HepG2 (cell line): ENCODE measurements at regions not wholly inside any gene's neighbourhood (a gene's known extent, or its start where the extent isn't known, plus 50 kb on each side); places are given as distances from the start of the nearest gene placed in this dataset.

ENCODE experiments used
- ATAC-seq: fragments of 200-7000 bp; cut with Tn5 transposase; 3 replicates; pipeline ENCODE4 v1.9.1; 2020; ENCODE audit warnings: mild to moderate bottlenecking, moderate library complexity
- BruUV-seq: library from RNA; stranded (reverse); fragments of 400-500 nt; replicated peaks from 2 replicates; lab custom pipeline; 2021; lab: Mats Ljungman, UMichigan
- CTCF ChIA-PET: fragments of 300-600 bp; formaldehyde crosslinking; extraction: SDS; loops from one replicate; lab custom pipeline; 2021; ENCODE audit warnings: low total read pairs, inconsistent platforms, low intra/inter-chr PET ratio; lab: Yijun Ruan, JAX
- POLR2A ChIA-PET: fragments of 350-600 bp; sonication (Branson Sonifier 250); formaldehyde crosslinking; loops from one replicate; lab custom pipeline; 2020; ENCODE audit warnings: antibody characterized with exemption, inconsistent platforms; lab: Yijun Ruan, JAX
- DNase-seq: peaks from one replicate; pipeline ENCODE4 v3.0.0-alpha.2; 2015; ENCODE audit warnings: low spot score
- FAIRE-seq: peaks from 3 replicates; lab custom pipeline; 2011; peaks lifted over from hg19 to GRCh38; lab: Jason Lieb, UNC
- H2AFZ ChIP-seq: one replicate; pipeline ENCODE4 v1.6.1; 2011; ENCODE audit warnings: low read length, inconsistent platforms
- H3K27ac ChIP-seq: fragments of 300-600 bp; 3 replicates; pipeline ENCODE4 v1.8.0; 2011; ENCODE audit warnings: mixed run types, mild to moderate bottlenecking, mixed read lengths, low read length, inconsistent platforms; ENCODE audit not compliant: insufficient read depth; ENCODE audit errors: extremely low read length
- H3K27me3 ChIP-seq, 2 experiments: fragments of 200-600 bp in 1 of 2; 2 replicates in 1 of 2; 3 replicates in 1 of 2; pipeline versions ENCODE4 v1.6.0 to v1.8.0; 2011; ENCODE audit warnings: low read length in 2 of 2, mild to moderate bottlenecking in 2 of 2, moderate library complexity in 2 of 2, inconsistent platforms in 1 of 2; ENCODE audit not compliant: insufficient read depth in 2 of 2, control insufficient read depth in 1 of 2
- H3K36me3 ChIP-seq, 2 experiments: fragments of 200-600 bp in 1 of 2; replicated peaks in 1 of 2; 2 replicates in 1 of 2; 3 replicates in 1 of 2; pipeline versions ENCODE4 v1.5.1 to v1.8.0; 2011; ENCODE audit warnings: low read length in 2 of 2, inconsistent platforms in 1 of 2; ENCODE audit not compliant: insufficient read depth in 2 of 2, control insufficient read depth in 1 of 2
- H3K4me1 ChIP-seq: 2 replicates; pipeline ENCODE4 v1.5.1; 2012; ENCODE audit warnings: low read length, inconsistent platforms; ENCODE audit not compliant: insufficient read depth
- H3K4me2 ChIP-seq: 2 replicates; pipeline ENCODE4 v1.6.0; 2011; ENCODE audit warnings: low read depth, low read length, inconsistent platforms
- H3K4me3 ChIP-seq, 3 experiments: fragments of 200-600 bp in 1 of 3; sonication (generic), shearing (Covaris generic) in 1 of 3; replicated peaks in 1 of 3; 2 replicates each; pipeline ENCODE4 v1.5.1; 2011 to 2016; ENCODE audit warnings: low read length in 3 of 3, inconsistent platforms in 2 of 3, low read depth in 2 of 3, mild to moderate bottlenecking in 2 of 3, control low read depth in 1 of 3, mixed read lengths in 1 of 3; ENCODE audit not compliant: insufficient read depth in 1 of 3
- H3K79me2 ChIP-seq: one replicate; pipeline ENCODE4 v1.6.1; 2011; ENCODE audit warnings: low read length, inconsistent platforms; ENCODE audit not compliant: insufficient read depth
- H3K9ac ChIP-seq: 2 replicates; pipeline ENCODE4 v1.6.0; 2011; ENCODE audit warnings: mild to moderate bottlenecking, low read depth, low read length, inconsistent platforms; ENCODE audit not compliant: insufficient read depth
- H3K9me3 ChIP-seq: 2 replicates; pipeline ENCODE4 v1.5.1; 2012; ENCODE audit warnings: mild to moderate bottlenecking, low read length
- H4K20me1 ChIP-seq: 2 replicates; pipeline ENCODE4 v1.6.0; 2011; ENCODE audit warnings: inconsistent platforms, mild to moderate bottlenecking, low read length, moderate library complexity; ENCODE audit not compliant: insufficient read depth
- CEBPZ ChIP-seq: IDR thresholded peaks from 2 replicates; pipeline ENCODE4 v1.6.1; 2012; ENCODE audit warnings: low read length, improper control_type of control experiment
- E2F5 ChIP-seq: sonication (generic); formaldehyde crosslinking; conservative IDR thresholded peaks from 2 replicates; pipeline ENCODE4 v1.4.0; 2020; ENCODE audit warnings: missing genetic modification reagents
- KIAA2018 ChIP-seq: sonication (generic); formaldehyde crosslinking; IDR thresholded peaks from 2 replicates; pipeline ENCODE4 v1.5.0; 2020; ENCODE audit warnings: mild to moderate bottlenecking, missing genetic modification reagents, borderline replicate concordance
- MAX ChIP-seq: IDR thresholded peaks from 2 replicates; pipeline ENCODE4 v1.6.1; 2012; ENCODE audit warnings: inconsistent platforms
- NR2F1 ChIP-seq, 2 experiments: fragments of 450-650 bp in 1 of 2; formaldehyde crosslinking in 1 of 2; IDR thresholded peaks; 2 replicates each; pipeline versions ENCODE4 v1.5.0 to v1.6.1; 2016 to 2020; ENCODE audit warnings: mild to moderate bottlenecking in 1 of 2, missing compliant biosample characterization in 1 of 2, missing genetic modification reagents in 1 of 2, moderate library complexity in 1 of 2
- ZBTB3 ChIP-seq: sonication (generic); formaldehyde crosslinking; IDR thresholded peaks from 2 replicates; pipeline ENCODE4 v1.4.0; 2020; ENCODE audit warnings: low read depth, mild to moderate bottlenecking, moderate library complexity, missing genetic modification reagents, borderline replicate concordance
- ZNF275 ChIP-seq: sonication (generic); formaldehyde crosslinking; IDR thresholded peaks from 2 replicates; pipeline ENCODE4 v1.8.0; 2022; ENCODE audit warnings: missing genetic modification reagents, mild to moderate bottlenecking, inconsistent platforms, borderline replicate concordance
- ZNF292 ChIP-seq: sonication (generic); formaldehyde crosslinking; IDR thresholded peaks from 2 replicates; pipeline ENCODE4 v1.8.1; 2022; ENCODE audit warnings: mild to moderate bottlenecking, low read depth, missing genetic modification reagents, borderline replicate concordance
- ZNF619 ChIP-seq: sonication (generic); formaldehyde crosslinking; IDR thresholded peaks from 2 replicates; pipeline ENCODE4 v1.4.0; 2020; ENCODE audit warnings: mild to moderate bottlenecking, missing genetic modification reagents
- WGBS: methylation state at CpG from one replicate; pipeline ENCODE4 v1.1.6; 2017; ENCODE audit warnings: low lambda C conversion rate; 5-methylcytosine and 5-hydroxymethylcytosine counted together
- in situ Hi-C: cut with HindIII; loops from 2 replicates; pipeline ENCODE4 v1.10.0; 2017; ENCODE audit warnings: low pct_unique_long_range_greater_than_20kb; ENCODE audit not compliant: extremely low pct_ligation_motif_present
- intact Hi-C: fragments of 100-400 bp; cut with micrococcal nuclease; formaldehyde crosslinking; loops from one replicate; pipeline ENCODE4 v1.10.0; 2022; ENCODE audit not compliant: unreplicated experiment

- TF ChIP-seq ZNF275 (CRISPR knock-in tag) (no peak), ZNF619 (CRISPR knock-in tag) (no peak), ZBTB3 (no peak), CEBPZ (no peak), MAX (no peak)
These were observed 169.2 kb downstream of the METTL4 start (continued) for GRCh38 chr18:2402084-2402483.

GRCh38 chr18:2406544-2406943 is 164.8 kb downstream of the METTL4 start:
- ATAC-seq (no peak), DNase-seq (no peak), FAIRE-seq (no peak)
- no TSS peak for BruUV-seq
- in situ Hi-C loops = no loop called here
- no peak overlapping the region for H3K4me2 ChIP-seq
- H4K20me1 ChIP-seq = no peaks in the 10 kb centered on the region
- no peaks in the 10 kb centered on the region for H3K9me3 ChIP-seq
- H3K27me3 ChIP-seq = no peaks in the 10 kb centered on the region
- intact Hi-C loops = no loop called here
- WGBS = 2% methylated on average over 2 of the region's 2 CpGs
- H3K79me2 ChIP-seq = no peaks in the 10 kb centered on the region
- ChIA-PET POLR2A (no interaction called here), CTCF (no interaction called here)
- no peak overlapping the region for H3K9ac ChIP-seq
- H3K4me1 ChIP-seq = no peaks in the 10 kb centered on the region
- H2AFZ ChIP-seq = no peak overlapping the region
- no peak overlapping the region for H3K27ac ChIP-seq
- H3K4me3 ChIP-seq = no peak overlapping the region
- H3K36me3 ChIP-seq = no peaks in the 10 kb centered on the region
- TF ChIP-seq ZNF292 (CRISPR knock-in tag) = no peak
- TF ChIP-seq E2F5 (CRISPR knock-in tag) = no peak
- no peak for TF ChIP-seq NR2F1 (CRISPR knock-in tag; IDR thresholded peaks at IDR 0.05)
- TF ChIP-seq KIAA2018 = no peak
